ENCODE measurements at regions not wholly inside any gene's neighbourhood (a gene's known extent, or its start where the extent isn't known, plus 50 kb on each side); places are given as distances from the start of the nearest gene placed in this dataset.

DNA sequence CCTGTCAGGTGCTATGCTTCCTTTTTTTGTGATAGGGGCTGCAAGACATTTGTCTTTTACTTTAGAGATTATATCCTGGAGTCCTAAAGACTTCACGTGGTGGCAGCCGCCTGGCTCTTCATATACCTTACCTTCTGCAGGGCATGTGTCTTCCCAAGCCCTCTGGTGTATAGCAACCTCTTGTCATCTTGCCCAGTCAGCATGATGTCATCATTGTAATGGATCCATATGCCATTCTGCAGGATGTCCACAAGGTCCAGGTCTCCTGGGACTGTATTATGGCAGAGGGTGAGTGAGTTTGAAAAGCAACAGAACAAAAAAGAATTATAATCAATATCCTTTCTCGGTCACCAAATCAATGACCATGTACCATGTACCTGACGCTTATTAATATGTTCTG is 82.2 kb upstream of the SCOC start:
- Histone ChIP-seq H4K20me1 (ENCODE audit: insufficient read depth) (no peaks in the 10 kb centered on the region), H3K9me2 (ENCODE audit: insufficient read depth) (no peaks in the 10 kb centered on the region; the same call in 1 of the 2 replicates), H3K36me3 (ENCODE audit: control insufficient read depth in 1 of 2, insufficient read depth in 2 of 2, low read length in 2 of 2) (no peaks in the 10 kb centered on the region), H3K4me2 (ENCODE audit: low read length) (no peak overlapping the region), H3K27me3 (ENCODE audit: insufficient read depth, low read length) (no peaks in the 10 kb centered on the region), H3K4me3 (replicated peaks in 1 of 2; ENCODE audit: low read depth in 1 of 2, low read length in 2 of 2) (no peak overlapping the region), H3K79me2 (ENCODE audit: insufficient read depth, low read length) (no peaks in the 10 kb centered on the region), H2AFZ (ENCODE audit: low read depth, low read length, poor library complexity, severe bottlenecking) (no peak overlapping the region), H3K9me3 (ENCODE audit: control insufficient read depth in 1 of 2, insufficient read depth in 1 of 2, low read depth in 1 of 2, low read length in 2 of 2) (peaks cover 0 to 7% of the 10 kb centered on the region in 2 experiments; a peak in 1 of 4 replicates), H3K4me1 (ENCODE audit: control insufficient read depth in 1 of 2, insufficient read depth in 2 of 2, low read length in 2 of 2) (peaks cover 3 to 5% of the 10 kb centered on the region in 2 experiments; a peak in 3 of 4 replicates), H3K27ac (ENCODE audit: low read depth, low read length) (no peak overlapping the region), H3K9ac (ENCODE audit: low read length) (no peak overlapping the region)
- ChIA-PET RAD21 (ENCODE audit: low non-redundant PET in 1 of 2, low total read pairs in 2 of 2, uncharacterized antibody in 2 of 2, unreplicated experiment in 2 of 2) (no interaction called here), CTCF (no interaction called here), POLR2A (no interaction called here)
- TF ChIP-seq, protein P1, sequence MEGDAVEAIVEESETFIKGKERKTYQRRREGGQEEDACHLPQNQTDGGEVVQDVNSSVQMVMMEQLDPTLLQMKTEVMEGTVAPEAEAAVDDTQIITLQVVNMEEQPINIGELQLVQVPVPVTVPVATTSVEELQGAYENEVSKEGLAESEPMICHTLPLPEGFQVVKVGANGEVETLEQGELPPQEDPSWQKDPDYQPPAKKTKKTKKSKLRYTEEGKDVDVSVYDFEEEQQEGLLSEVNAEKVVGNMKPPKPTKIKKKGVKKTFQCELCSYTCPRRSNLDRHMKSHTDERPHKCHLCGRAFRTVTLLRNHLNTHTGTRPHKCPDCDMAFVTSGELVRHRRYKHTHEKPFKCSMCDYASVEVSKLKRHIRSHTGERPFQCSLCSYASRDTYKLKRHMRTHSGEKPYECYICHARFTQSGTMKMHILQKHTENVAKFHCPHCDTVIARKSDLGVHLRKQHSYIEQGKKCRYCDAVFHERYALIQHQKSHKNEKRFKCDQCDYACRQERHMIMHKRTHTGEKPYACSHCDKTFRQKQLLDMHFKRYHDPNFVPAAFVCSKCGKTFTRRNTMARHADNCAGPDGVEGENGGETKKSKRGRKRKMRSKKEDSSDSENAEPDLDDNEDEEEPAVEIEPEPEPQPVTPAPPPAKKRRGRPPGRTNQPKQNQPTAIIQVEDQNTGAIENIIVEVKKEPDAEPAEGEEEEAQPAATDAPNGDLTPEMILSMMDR (IDR thresholded peaks at IDR 0.05 in 2 of 3, conservative IDR thresholded peaks at IDR 0.05 in 1 of 3; ENCODE audit: borderline replicate concordance in 1 of 3, insufficient read depth in 1 of 3, low read depth in 2 of 3, low read length in 2 of 3): no peak
- TF ChIP-seq YY1 (IDR thresholded peaks at IDR 0.05; ENCODE audit: extremely low read depth, insufficient replicate concordance, low read depth, low read length): no peak
- TF ChIP-seq EZH2phosphoT487 (IDR thresholded peaks at IDR 0.05; ENCODE audit: borderline replicate concordance): no peak
- TF ChIP-seq CEBPB (IDR thresholded peaks at IDR 0.05; ENCODE audit: low read depth): no peak
- TF ChIP-seq FOSL1 (IDR thresholded peaks at IDR 0.05; ENCODE audit: low read depth): no peak
- TF ChIP-seq ELF1 (IDR thresholded peaks at IDR 0.05; ENCODE audit: borderline replicate concordance, low read depth): no peak
- no peak for TF ChIP-seq ZFX (IDR thresholded peaks at IDR 0.05)
- TF ChIP-seq, protein P2, sequence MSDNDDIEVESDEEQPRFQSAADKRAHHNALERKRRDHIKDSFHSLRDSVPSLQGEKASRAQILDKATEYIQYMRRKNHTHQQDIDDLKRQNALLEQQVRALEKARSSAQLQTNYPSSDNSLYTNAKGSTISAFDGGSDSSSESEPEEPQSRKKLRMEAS (IDR thresholded peaks at IDR 0.05): no peak
- TF ChIP-seq SRF (IDR thresholded peaks at IDR 0.05; ENCODE audit: low read depth): no peak
- TF ChIP-seq, protein P3, sequence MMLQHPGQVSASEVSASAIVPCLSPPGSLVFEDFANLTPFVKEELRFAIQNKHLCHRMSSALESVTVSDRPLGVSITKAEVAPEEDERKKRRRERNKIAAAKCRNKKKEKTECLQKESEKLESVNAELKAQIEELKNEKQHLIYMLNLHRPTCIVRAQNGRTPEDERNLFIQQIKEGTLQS (IDR thresholded peaks at IDR 0.05): no peak
- TF ChIP-seq JUND (IDR thresholded peaks at IDR 0.05): no peak
- TF ChIP-seq EZH2 (IDR thresholded peaks at IDR 0.05): no peak
- no peak for TF ChIP-seq POLR2AphosphoS5 (IDR thresholded peaks at IDR 0.05; ENCODE audit: low read depth, low read length)
- TF ChIP-seq, protein P4, sequence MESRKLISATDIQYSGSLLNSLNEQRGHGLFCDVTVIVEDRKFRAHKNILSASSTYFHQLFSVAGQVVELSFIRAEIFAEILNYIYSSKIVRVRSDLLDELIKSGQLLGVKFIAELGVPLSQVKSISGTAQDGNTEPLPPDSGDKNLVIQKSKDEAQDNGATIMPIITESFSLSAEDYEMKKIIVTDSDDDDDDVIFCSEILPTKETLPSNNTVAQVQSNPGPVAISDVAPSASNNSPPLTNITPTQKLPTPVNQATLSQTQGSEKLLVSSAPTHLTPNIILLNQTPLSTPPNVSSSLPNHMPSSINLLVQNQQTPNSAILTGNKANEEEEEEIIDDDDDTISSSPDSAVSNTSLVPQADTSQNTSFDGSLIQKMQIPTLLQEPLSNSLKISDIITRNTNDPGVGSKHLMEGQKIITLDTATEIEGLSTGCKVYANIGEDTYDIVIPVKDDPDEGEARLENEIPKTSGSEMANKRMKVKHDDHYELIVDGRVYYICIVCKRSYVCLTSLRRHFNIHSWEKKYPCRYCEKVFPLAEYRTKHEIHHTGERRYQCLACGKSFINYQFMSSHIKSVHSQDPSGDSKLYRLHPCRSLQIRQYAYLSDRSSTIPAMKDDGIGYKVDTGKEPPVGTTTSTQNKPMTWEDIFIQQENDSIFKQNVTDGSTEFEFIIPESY (IDR thresholded peaks at IDR 0.05; ENCODE audit: extremely low read depth, insufficient replicate concordance, low read length): no peak
- no peak for TF ChIP-seq POLR2A (IDR thresholded peaks at IDR 0.05; ENCODE audit: borderline replicate concordance, extremely low read depth, insufficient read depth, insufficient read length)
- no peak for TF ChIP-seq ZNF274 (IDR thresholded peaks at IDR 0.05; ENCODE audit: low read depth, low read length)
- no peak for TF ChIP-seq TCF7L2 (IDR thresholded peaks at IDR 0.05; ENCODE audit: borderline replicate concordance, extremely low read depth, insufficient read depth, insufficient read length)
- no peak for TF ChIP-seq SIN3A (IDR thresholded peaks at IDR 0.05; ENCODE audit: low read depth)
- TF ChIP-seq, protein P5, sequence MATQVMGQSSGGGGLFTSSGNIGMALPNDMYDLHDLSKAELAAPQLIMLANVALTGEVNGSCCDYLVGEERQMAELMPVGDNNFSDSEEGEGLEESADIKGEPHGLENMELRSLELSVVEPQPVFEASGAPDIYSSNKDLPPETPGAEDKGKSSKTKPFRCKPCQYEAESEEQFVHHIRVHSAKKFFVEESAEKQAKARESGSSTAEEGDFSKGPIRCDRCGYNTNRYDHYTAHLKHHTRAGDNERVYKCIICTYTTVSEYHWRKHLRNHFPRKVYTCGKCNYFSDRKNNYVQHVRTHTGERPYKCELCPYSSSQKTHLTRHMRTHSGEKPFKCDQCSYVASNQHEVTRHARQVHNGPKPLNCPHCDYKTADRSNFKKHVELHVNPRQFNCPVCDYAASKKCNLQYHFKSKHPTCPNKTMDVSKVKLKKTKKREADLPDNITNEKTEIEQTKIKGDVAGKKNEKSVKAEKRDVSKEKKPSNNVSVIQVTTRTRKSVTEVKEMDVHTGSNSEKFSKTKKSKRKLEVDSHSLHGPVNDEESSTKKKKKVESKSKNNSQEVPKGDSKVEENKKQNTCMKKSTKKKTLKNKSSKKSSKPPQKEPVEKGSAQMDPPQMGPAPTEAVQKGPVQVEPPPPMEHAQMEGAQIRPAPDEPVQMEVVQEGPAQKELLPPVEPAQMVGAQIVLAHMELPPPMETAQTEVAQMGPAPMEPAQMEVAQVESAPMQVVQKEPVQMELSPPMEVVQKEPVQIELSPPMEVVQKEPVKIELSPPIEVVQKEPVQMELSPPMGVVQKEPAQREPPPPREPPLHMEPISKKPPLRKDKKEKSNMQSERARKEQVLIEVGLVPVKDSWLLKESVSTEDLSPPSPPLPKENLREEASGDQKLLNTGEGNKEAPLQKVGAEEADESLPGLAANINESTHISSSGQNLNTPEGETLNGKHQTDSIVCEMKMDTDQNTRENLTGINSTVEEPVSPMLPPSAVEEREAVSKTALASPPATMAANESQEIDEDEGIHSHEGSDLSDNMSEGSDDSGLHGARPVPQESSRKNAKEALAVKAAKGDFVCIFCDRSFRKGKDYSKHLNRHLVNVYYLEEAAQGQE (IDR thresholded peaks at IDR 0.05; ENCODE audit: low read depth): no peak
- intact Hi-C loops (cut with micrococcal nuclease): no loop called here
- no TSS peak for BruUV-seq (replicated peaks)
- no peak for ATAC-seq
- no peak for DNase-seq (ENCODE audit: low read depth, low spot score)

Measured in HCT116 (cell line).